Smooth muscle cell (in vitro differentiated cells): ENCODE measurements at regions not wholly inside any gene's neighbourhood (a gene's known extent, or its start where the extent isn't known, plus 50 kb on each side); places are given as distances from the start of the nearest gene placed in this dataset.

ENCODE experiments used
- DNase-seq: peaks from one replicate; lab custom pipeline; 2025; ENCODE audit not compliant: unreplicated experiment; lab: John Stamatoyannopoulos, UW
- H2AFZ ChIP-seq: fragments of 200-600 bp; sonication (generic); 2 replicates; pipeline ENCODE4 v1.6.0; 2016; ENCODE audit warnings: antibody characterized with exemption, low read depth, mild to moderate bottlenecking
- H3F3A ChIP-seq: fragments of 200-600 bp; sonication (generic); 2 replicates; pipeline ENCODE4 v1.6.0; 2017; ENCODE audit warnings: antibody characterized with exemption, low read depth
- H3K27ac ChIP-seq: fragments of 200-600 bp; sonication (generic); 2 replicates; pipeline ENCODE4 v1.5.1; 2016; ENCODE audit warnings: low read depth, mild to moderate bottlenecking
- H3K27me3 ChIP-seq: fragments of 200-600 bp; sonication (generic); 2 replicates; pipeline ENCODE4 v1.6.1; 2016; ENCODE audit warnings: low read depth, mild to moderate bottlenecking
- H3K36me3 ChIP-seq: fragments of 200-600 bp; sonication (generic); 2 replicates; pipeline ENCODE4 v1.5.1; 2016; ENCODE audit warnings: low read depth
- H3K4me1 ChIP-seq: fragments of 200-600 bp; sonication (generic); 2 replicates; pipeline ENCODE4 v1.5.1; 2016; ENCODE audit warnings: low read depth
- H3K4me2 ChIP-seq: fragments of 200-600 bp; sonication (generic); 2 replicates; pipeline ENCODE4 v1.6.0; 2016; ENCODE audit warnings: mild to moderate bottlenecking
- H3K4me3 ChIP-seq: fragments of 200-600 bp; sonication (generic); 2 replicates; pipeline ENCODE4 v1.5.1; 2016; ENCODE audit warnings: mild to moderate bottlenecking
- H3K79me2 ChIP-seq: fragments of 200-600 bp; sonication (generic); 2 replicates; pipeline ENCODE4 v1.6.0; 2016; ENCODE audit warnings: low read depth, mild to moderate bottlenecking
- H3K9ac ChIP-seq: fragments of 200-600 bp; sonication (generic); 2 replicates; pipeline ENCODE4 v1.6.0; 2016; ENCODE audit warnings: low read depth
- H3K9me3 ChIP-seq: fragments of 200-600 bp; sonication (generic); replicated peaks from 2 replicates; pipeline ENCODE4 v1.5.1; 2016; ENCODE audit warnings: low read depth
- H4K20me1 ChIP-seq: fragments of 200-600 bp; sonication (generic); 2 replicates; pipeline ENCODE4 v1.6.0; 2016; ENCODE audit warnings: low read depth
- WGBS: methylation state at CpG from one replicate; pipeline ENCODE4 v1.1.7; 2016; ENCODE audit warnings: low lambda C conversion rate; 5-methylcytosine and 5-hydroxymethylcytosine counted together
- TF ChIP-seq, protein P1 (sequence below): fragments of 200-600 bp; sonication (generic); IDR thresholded peaks from 2 replicates; pipeline ENCODE4 v1.5.1; 2017; ENCODE audit warnings: borderline replicate concordance, mild to moderate bottlenecking, antibody characterized with exemption; ENCODE audit not compliant: insufficient read depth, poor library complexity, severe bottlenecking

DNA sequence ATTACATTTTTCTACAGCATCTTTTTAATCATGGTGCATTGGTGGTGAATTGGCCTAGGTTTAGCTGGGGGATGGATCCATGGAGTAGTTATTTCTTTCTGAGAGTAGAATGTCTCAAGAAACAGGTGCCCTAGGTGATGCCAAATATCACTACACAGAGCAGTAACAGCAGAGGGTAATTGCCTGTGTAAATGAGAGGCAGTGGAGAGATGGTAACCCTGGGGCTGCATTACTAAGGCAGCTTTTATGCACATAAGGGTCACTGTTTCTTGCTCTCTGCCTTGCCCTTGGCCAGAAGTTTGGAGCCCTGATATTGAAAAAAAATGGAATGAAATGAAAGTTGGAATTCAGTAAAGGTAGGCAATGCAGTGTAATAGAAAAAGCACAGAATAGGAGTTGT, 604.0 kb downstream of the NOVA1 start:
- Histone ChIP-seq H3F3A (no peaks in the 10 kb centered on the region), H3K36me3 (no peaks in the 10 kb centered on the region), H3K79me2 (no peaks in the 10 kb centered on the region), H3K27ac (no peak overlapping the region), H3K9me3 (no peaks in the 10 kb centered on the region), H4K20me1 (no peaks in the 10 kb centered on the region), H3K27me3 (peaks cover 4% of the 10 kb centered on the region), H3K4me1 (no peaks in the 10 kb centered on the region), H3K4me3 (no peak overlapping the region), H3K9ac (no peak overlapping the region), H3K4me2 (no peak overlapping the region), H2AFZ (no peak overlapping the region)
- TF ChIP-seq, protein P1, sequence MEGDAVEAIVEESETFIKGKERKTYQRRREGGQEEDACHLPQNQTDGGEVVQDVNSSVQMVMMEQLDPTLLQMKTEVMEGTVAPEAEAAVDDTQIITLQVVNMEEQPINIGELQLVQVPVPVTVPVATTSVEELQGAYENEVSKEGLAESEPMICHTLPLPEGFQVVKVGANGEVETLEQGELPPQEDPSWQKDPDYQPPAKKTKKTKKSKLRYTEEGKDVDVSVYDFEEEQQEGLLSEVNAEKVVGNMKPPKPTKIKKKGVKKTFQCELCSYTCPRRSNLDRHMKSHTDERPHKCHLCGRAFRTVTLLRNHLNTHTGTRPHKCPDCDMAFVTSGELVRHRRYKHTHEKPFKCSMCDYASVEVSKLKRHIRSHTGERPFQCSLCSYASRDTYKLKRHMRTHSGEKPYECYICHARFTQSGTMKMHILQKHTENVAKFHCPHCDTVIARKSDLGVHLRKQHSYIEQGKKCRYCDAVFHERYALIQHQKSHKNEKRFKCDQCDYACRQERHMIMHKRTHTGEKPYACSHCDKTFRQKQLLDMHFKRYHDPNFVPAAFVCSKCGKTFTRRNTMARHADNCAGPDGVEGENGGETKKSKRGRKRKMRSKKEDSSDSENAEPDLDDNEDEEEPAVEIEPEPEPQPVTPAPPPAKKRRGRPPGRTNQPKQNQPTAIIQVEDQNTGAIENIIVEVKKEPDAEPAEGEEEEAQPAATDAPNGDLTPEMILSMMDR = no peak
- no peak for DNase-seq

- H3F3A ChIP-seq = no peaks in the 10 kb centered on the region
- TF ChIP-seq, protein P1 = no peak
- H3K27ac ChIP-seq = no peak overlapping the region
- 89% methylated on average over 3 of the region's 3 CpGs for WGBS
- H3K36me3 ChIP-seq = no peaks in the 10 kb centered on the region
- no peaks in the 10 kb centered on the region for H4K20me1 ChIP-seq
- no peak overlapping the region for H3K9ac ChIP-seq
- H3K9me3 ChIP-seq = no peaks in the 10 kb centered on the region
- H3K4me1 ChIP-seq = no peaks in the 10 kb centered on the region
- no peak overlapping the region for H2AFZ ChIP-seq
- H3K27me3 ChIP-seq = peaks cover 4% of the 10 kb centered on the region
- H3K4me3 ChIP-seq = no peak overlapping the region
- no peak overlapping the region for H3K4me2 ChIP-seq
- no peak for DNase-seq
- H3K79me2 ChIP-seq = no peaks in the 10 kb centered on the region
Measured at GRCh38 chr14:25988536-25988935, 609.3 kb downstream of the NOVA1 start.

DNA sequence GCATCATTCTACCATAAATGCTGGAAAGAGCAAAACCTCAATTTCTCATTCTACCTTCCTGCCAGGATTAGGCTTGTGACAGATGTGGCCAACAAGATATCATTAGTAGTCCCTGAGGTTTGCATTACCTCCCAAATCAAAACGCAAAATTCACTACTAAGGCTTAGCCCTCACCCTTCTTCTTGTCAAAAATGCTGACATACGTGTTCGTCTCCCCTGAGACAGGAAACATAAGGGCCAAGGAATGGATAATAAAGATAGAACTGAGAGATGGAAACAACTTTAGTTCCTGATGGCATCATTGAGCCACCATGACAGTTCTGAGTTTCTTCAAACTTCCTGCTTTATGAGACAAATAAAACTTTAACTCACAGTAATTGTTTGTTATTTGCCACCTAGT, 642.1 kb downstream of the NOVA1 start:
- no peak overlapping the region for H3K4me2 ChIP-seq
- H2AFZ ChIP-seq = no peak overlapping the region
- no peaks in the 10 kb centered on the region for H3K4me1 ChIP-seq
- peaks cover 5% of the 10 kb centered on the region for H3F3A ChIP-seq
- H3K79me2 ChIP-seq = no peaks in the 10 kb centered on the region
- H3K4me3 ChIP-seq = no peak overlapping the region
- no peaks in the 10 kb centered on the region for H3K27me3 ChIP-seq
- no peaks in the 10 kb centered on the region for H3K9me3 ChIP-seq
- no peak overlapping the region for H3K27ac ChIP-seq
- no peak for DNase-seq
- H3K9ac ChIP-seq = no peak overlapping the region
- TF ChIP-seq, protein P1 = no peak
- WGBS = 88% methylated on average over 3 of the region's 3 CpGs
- H4K20me1 ChIP-seq = no peaks in the 10 kb centered on the region
- no peaks in the 10 kb centered on the region for H3K36me3 ChIP-seq

- no peaks in the 10 kb centered on the region for H3K4me1 ChIP-seq
- peak overlapping the region; percentile 67 for H3K4me2 ChIP-seq
- H3K79me2 ChIP-seq = no peaks in the 10 kb centered on the region
- H3K9me3 ChIP-seq = no peaks in the 10 kb centered on the region
- peak overlapping the region; percentile 17 for H3K4me3 ChIP-seq
- WGBS = 43% methylated on average over 5 of the region's 5 CpGs
- H3F3A ChIP-seq = peaks cover 5% of the 10 kb centered on the region
- TF ChIP-seq, protein P1 = no peak
- no peak overlapping the region for H2AFZ ChIP-seq
- no peak for DNase-seq
- H4K20me1 ChIP-seq = no peaks in the 10 kb centered on the region
- H3K27ac ChIP-seq = peak overlapping the region; percentile 23
- no peaks in the 10 kb centered on the region for H3K36me3 ChIP-seq
- no peaks in the 10 kb centered on the region for H3K27me3 ChIP-seq
- H3K9ac ChIP-seq = no peak overlapping the region
Measured at GRCh38 chr14:25953532-25954139, 644.2 kb downstream of the NOVA1 start.
